ENCODE measurements at regions not wholly inside any gene's neighbourhood (a gene's known extent, or its start where the extent isn't known, plus 50 kb on each side); places are given as distances from the start of the nearest gene placed in this dataset.

DNA sequence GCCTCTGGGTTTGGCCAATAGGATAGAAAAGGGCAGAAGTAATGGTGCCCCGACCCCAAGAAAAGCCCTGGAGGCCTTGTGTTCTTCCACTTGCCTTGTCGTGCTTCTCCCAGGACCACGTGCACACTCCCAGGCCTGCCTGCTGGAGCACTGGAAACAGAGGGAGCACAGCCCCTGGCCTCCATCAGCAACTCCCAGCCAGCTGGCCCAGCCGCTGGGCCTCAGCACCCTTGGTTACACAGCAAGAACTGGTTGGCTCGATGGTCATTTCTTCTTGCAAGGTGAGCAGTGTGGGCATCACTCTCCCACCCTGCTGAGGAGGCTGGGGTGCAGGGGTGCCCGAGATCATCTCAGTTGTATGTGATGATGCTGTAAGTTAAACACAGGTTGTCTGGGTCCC, 69.2 kb upstream of the CST7 start:
- POLR2A ChIA-PET: no interaction called here
- Histone ChIP-seq H3K9ac (replicated peaks; ENCODE audit: extremely low read depth, insufficient read depth, low read length) (no peak overlapping the region), H3K27ac (ENCODE audit: insufficient read depth, low read depth, low read length) (no peak overlapping the region), H3K4me2 (ENCODE audit: insufficient read depth, low read length) (no peak overlapping the region), H3K4me3 (replicated peaks in 1 of 3; ENCODE audit: insufficient read depth in 1 of 3, low read depth in 1 of 3, low read length in 3 of 3) (no peak overlapping the region), H3K36me3 (ENCODE audit: control insufficient read depth in 2 of 2, extremely low read depth in 1 of 2, insufficient read depth in 2 of 2, low read length in 2 of 2) (no peaks in the 10 kb centered on the region), H3K9me3 (replicated peaks; ENCODE audit: control insufficient read depth, insufficient read depth, low read length) (no peaks in the 10 kb centered on the region), H3K9me1 (replicated peaks; ENCODE audit: control insufficient read depth, extremely low read depth, insufficient read depth, low read length) (no peaks in the 10 kb centered on the region), H2AFZ (ENCODE audit: low read depth, low read length) (no peak overlapping the region), H3K27me3 (ENCODE audit: control insufficient read depth in 2 of 2, insufficient read depth in 2 of 2, low read length in 2 of 2) (no peaks in the 10 kb centered on the region), H3K79me2 (ENCODE audit: control insufficient read depth, insufficient read depth, low read length) (no peaks in the 10 kb centered on the region), H4K20me1 (replicated peaks; ENCODE audit: control insufficient read depth, extremely low read depth, insufficient read depth, low read length) (no peaks in the 10 kb centered on the region), H3K4me1 (ENCODE audit: control insufficient read depth, extremely low read depth, insufficient read depth, low read length) (no peaks in the 10 kb centered on the region)
- FAIRE-seq (no peak), DNase-seq (ENCODE audit: low read depth, low spot score) (no peak)
- TF ChIP-seq, protein P1, sequence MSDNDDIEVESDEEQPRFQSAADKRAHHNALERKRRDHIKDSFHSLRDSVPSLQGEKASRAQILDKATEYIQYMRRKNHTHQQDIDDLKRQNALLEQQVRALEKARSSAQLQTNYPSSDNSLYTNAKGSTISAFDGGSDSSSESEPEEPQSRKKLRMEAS (IDR thresholded peaks at IDR 0.05; ENCODE audit: insufficient read depth, insufficient read length): no peak
- TF ChIP-seq, protein P2, sequence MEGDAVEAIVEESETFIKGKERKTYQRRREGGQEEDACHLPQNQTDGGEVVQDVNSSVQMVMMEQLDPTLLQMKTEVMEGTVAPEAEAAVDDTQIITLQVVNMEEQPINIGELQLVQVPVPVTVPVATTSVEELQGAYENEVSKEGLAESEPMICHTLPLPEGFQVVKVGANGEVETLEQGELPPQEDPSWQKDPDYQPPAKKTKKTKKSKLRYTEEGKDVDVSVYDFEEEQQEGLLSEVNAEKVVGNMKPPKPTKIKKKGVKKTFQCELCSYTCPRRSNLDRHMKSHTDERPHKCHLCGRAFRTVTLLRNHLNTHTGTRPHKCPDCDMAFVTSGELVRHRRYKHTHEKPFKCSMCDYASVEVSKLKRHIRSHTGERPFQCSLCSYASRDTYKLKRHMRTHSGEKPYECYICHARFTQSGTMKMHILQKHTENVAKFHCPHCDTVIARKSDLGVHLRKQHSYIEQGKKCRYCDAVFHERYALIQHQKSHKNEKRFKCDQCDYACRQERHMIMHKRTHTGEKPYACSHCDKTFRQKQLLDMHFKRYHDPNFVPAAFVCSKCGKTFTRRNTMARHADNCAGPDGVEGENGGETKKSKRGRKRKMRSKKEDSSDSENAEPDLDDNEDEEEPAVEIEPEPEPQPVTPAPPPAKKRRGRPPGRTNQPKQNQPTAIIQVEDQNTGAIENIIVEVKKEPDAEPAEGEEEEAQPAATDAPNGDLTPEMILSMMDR (IDR thresholded peaks at IDR 0.05; ENCODE audit: extremely low read depth in 1 of 2, insufficient read depth in 1 of 2, low read depth in 1 of 2, low read length in 2 of 2): no peak
- TF ChIP-seq MYC (IDR thresholded peaks at IDR 0.05; ENCODE audit: low read depth, low read length) (no peak), EZH2 (IDR thresholded peaks at IDR 0.05; ENCODE audit: borderline replicate concordance, low read depth, low read length, severe bottlenecking) (no peak), JUN (IDR thresholded peaks at IDR 0.05; ENCODE audit: borderline replicate concordance, insufficient read depth, insufficient read length, low read depth) (no peak), FOS (IDR thresholded peaks at IDR 0.05; ENCODE audit: borderline replicate concordance, insufficient read depth, low read length) (no peak), POLR2AphosphoS5 (IDR thresholded peaks at IDR 0.05; ENCODE audit: insufficient read depth, low read depth, low read length) (no peak), GATA2 (IDR thresholded peaks at IDR 0.05; ENCODE audit: insufficient read depth, insufficient read length, low read depth, low read length) (no peak), POLR2A (IDR thresholded peaks at IDR 0.05; ENCODE audit: low read depth, low read length) (no peak)
- no TSS peak for BruUV-seq (replicated peaks)
- CTCF ChIA-PET: no interaction called here
- dilution Hi-C loops (cut with MboI; ENCODE audit: extremely low pct_ligation_motif_present, low sequenced_read_pairs) (no loop called here), intact Hi-C loops (cut with micrococcal nuclease) (no loop called here)

Data from endothelial cell of umbilical vein (primary cell).